Kidney epithelial cell (primary cell): ENCODE measurements at regions not wholly inside any gene's neighbourhood (a gene's known extent, or its start where the extent isn't known, plus 50 kb on each side); places are given as distances from the start of the nearest gene placed in this dataset.

Experiments
- DNase-seq: peaks from one replicate; pipeline ENCODE4 v3.0.0-alpha.2; 2010; ENCODE audit warnings: low read depth
- H3K27me3 ChIP-seq: 2 replicates; pipeline ENCODE4 v1.6.0; 2011; ENCODE audit warnings: low read length; ENCODE audit not compliant: control insufficient read depth, insufficient read depth
- H3K36me3 ChIP-seq: 2 replicates; pipeline ENCODE4 v1.5.1; 2011; ENCODE audit warnings: low read length; ENCODE audit not compliant: control insufficient read depth, insufficient read depth
- H3K4me3 ChIP-seq: 2 replicates; pipeline ENCODE4 v1.5.1; 2011; ENCODE audit warnings: low read depth, mild to moderate bottlenecking, control low read depth, low read length
- CTCF ChIP-seq: IDR thresholded peaks from 2 replicates; pipeline ENCODE4 v1.5.1; 2011; ENCODE audit warnings: mild to moderate bottlenecking, moderate library complexity, low read length, control low read depth, inconsistent platforms; ENCODE audit not compliant: insufficient read depth, poor library complexity, severe bottlenecking

GRCh38 chr12:3967556-3968160, 94.5 kb upstream of the PARP11 start:
- no peak for DNase-seq
- H3K36me3 ChIP-seq, result no peaks in the 10 kb centered on the region
- no peak overlapping the region for H3K4me3 ChIP-seq
- TF ChIP-seq CTCF, result no peak
- no peaks in the 10 kb centered on the region for H3K27me3 ChIP-seq

GRCh38 chr12:3966376-3966775, 93.2 kb upstream of the PARP11 start:
- no peak overlapping the region for H3K4me3 ChIP-seq
- TF ChIP-seq CTCF, result no peak
- DNase-seq, result no peak
- no peaks in the 10 kb centered on the region for H3K27me3 ChIP-seq
- no peaks in the 10 kb centered on the region for H3K36me3 ChIP-seq

- no peak overlapping the region for H3K4me3 ChIP-seq
- H3K36me3 ChIP-seq, result no peaks in the 10 kb centered on the region
- TF ChIP-seq CTCF, result no peak
- no peak for DNase-seq
- H3K27me3 ChIP-seq, result no peaks in the 10 kb centered on the region
These were observed 91.8 kb upstream of the PARP11 start for GRCh38 chr12:3965046-3965445.

- Histone ChIP-seq H3K4me3 (no peak overlapping the region), H3K27me3 (no peaks in the 10 kb centered on the region), H3K36me3 (no peaks in the 10 kb centered on the region)
- DNase-seq, result no peak
- TF ChIP-seq CTCF, result peak; percentile 16
These were observed 91.2 kb upstream of the PARP11 start for GRCh38 chr12:3964439-3964838.

GRCh38 chr12:3962631-3963483, 89.7 kb upstream of the PARP11 start:
- no peak for DNase-seq
- Histone ChIP-seq H3K4me3 (no peak overlapping the region), H3K36me3 (no peaks in the 10 kb centered on the region), H3K27me3 (no peaks in the 10 kb centered on the region)
- no peak for TF ChIP-seq CTCF
